Prostate gland (tissue), 2 donors: ENCODE measurements at regions not wholly inside any gene's neighbourhood (a gene's known extent, or its start where the extent isn't known, plus 50 kb on each side); places are given as distances from the start of the nearest gene placed in this dataset.

ENCODE experiments used
- DNase-seq: peaks from one replicate; pipeline ENCODE4 v3.0.0-alpha.2; 2019; ENCODE audit warnings: low spot score
- H3K27ac ChIP-seq, 2 donors: fragments of 200-600 bp; sonication (generic); 2 replicates each; pipeline ENCODE4 v1.5.1; 2017 to 2019
- H3K27me3 ChIP-seq: fragments of 200-600 bp; sonication (generic); replicated peaks from 2 replicates; pipeline ENCODE4 v1.5.1; 2019; ENCODE audit not compliant: insufficient read depth
- H3K36me3 ChIP-seq, 2 donors: fragments of 200-600 bp; sonication (generic); 1 replicate in 1 of 2; 2 replicates in 1 of 2; pipeline versions ENCODE4 v1.5.1 to v1.8.1; 2017 to 2019
- H3K4me1 ChIP-seq: fragments of 200-600 bp; sonication (generic); replicated peaks from 2 replicates; pipeline ENCODE4 v1.5.1; 2019
- H3K4me3 ChIP-seq, 2 donors: fragments of 200-600 bp; sonication (generic); 2 replicates each; pipeline ENCODE4 v1.5.1; 2017 to 2019
- H3K9me3 ChIP-seq: fragments of 200-600 bp; sonication (generic); 2 replicates; pipeline ENCODE4 v1.5.1; 2017
- CTCF ChIP-seq, 4 experiments: fragments of 200-600 bp in 2 of 4; fragments of 450-650 bp in 2 of 4; sonication (generic) in 2 of 4; IDR thresholded peaks; 1 replicate in 3 of 4; 2 replicates in 1 of 4; pipeline ENCODE4 v1.5.1; 2016 to 2019; ENCODE audit warnings: antibody characterized with exemption in 4 of 4, mild to moderate bottlenecking in 2 of 4, moderate library complexity in 2 of 4
- POLR2A ChIP-seq: fragments of 450-650 bp; IDR thresholded peaks from one replicate; pipeline ENCODE4 v1.6.1; 2016; ENCODE audit warnings: antibody characterized with exemption, mild to moderate bottlenecking
- POLR2AphosphoS5 ChIP-seq: sonication (generic); formaldehyde crosslinking; IDR thresholded peaks from one replicate; pipeline ENCODE4 v1.6.1; 2017; ENCODE audit warnings: antibody characterized with exemption
- WGBS: methylation state at CpG from one replicate; pipeline ENCODE4 v1.1.5; 2018; 5-methylcytosine and 5-hydroxymethylcytosine counted together
- intact Hi-C: fragments of 100-400 bp; cut with DNase I; formaldehyde crosslinking; loops from one replicate; pipeline ENCODE4 v1.14.2; 2022

- TF ChIP-seq CTCF (IDR thresholded peaks at IDR 0.05) = no peak
- no peak for TF ChIP-seq POLR2A
- TF ChIP-seq POLR2AphosphoS5 = peak; percentile 6
- WGBS = 61% methylated on average over 21 of the region's 22 CpGs
- Histone ChIP-seq H3K27me3 (no peaks in the 10 kb centered on the region), H3K4me1 (no peaks in the 10 kb centered on the region), H3K36me3 (peaks cover 6 to 12% of the 10 kb centered on the region in 2 donors), H3K4me3 (no peak overlapping the region), H3K27ac (peak overlapping the region in 1 of 2 donors; percentile 30), H3K9me3 (no peaks in the 10 kb centered on the region)
- DNase-seq = no peak
- intact Hi-C loops = no loop called here
These were observed 134.1 kb downstream of the NCOR2 start for GRCh38 chr12:124433147-124433874.

GRCh38 chr12:124432376-124432775 lies 135.0 kb downstream of the NCOR2 start:
- H3K36me3 ChIP-seq = peaks cover 6 to 12% of the 10 kb centered on the region in 2 donors
- H3K4me1 ChIP-seq = no peaks in the 10 kb centered on the region
- no peaks in the 10 kb centered on the region for H3K9me3 ChIP-seq
- H3K27ac ChIP-seq = peak overlapping the region in 1 of 2 donors; percentile 30
- no peaks in the 10 kb centered on the region for H3K27me3 ChIP-seq
- TF ChIP-seq POLR2A (no peak), CTCF (IDR thresholded peaks at IDR 0.05) (no peak), POLR2AphosphoS5 (no peak)
- intact Hi-C loops = no loop called here
- no peak for DNase-seq
- WGBS = 78% methylated on average over 8 of the region's 8 CpGs
- H3K4me3 ChIP-seq = no peak overlapping the region

- Histone ChIP-seq H3K27ac (peak overlapping the region in 1 of 2 donors; percentile 30), H3K9me3 (no peaks in the 10 kb centered on the region), H3K36me3 (peaks cover 6 to 12% of the 10 kb centered on the region in 2 donors), H3K4me1 (no peaks in the 10 kb centered on the region), H3K4me3 (no peak overlapping the region), H3K27me3 (no peaks in the 10 kb centered on the region)
- intact Hi-C loops = no loop called here
- DNase-seq = no peak
- 84% methylated on average over 7 of the region's 8 CpGs for WGBS
- no peak for TF ChIP-seq CTCF (IDR thresholded peaks at IDR 0.05)
- TF ChIP-seq POLR2A = no peak
- no peak for TF ChIP-seq POLR2AphosphoS5
These were observed 135.4 kb downstream of the NCOR2 start for GRCh38 chr12:124431971-124432370.

- Histone ChIP-seq H3K4me3 (no peak overlapping the region), H3K27ac (no peak overlapping the region), H3K36me3 (peaks cover 6 to 18% of the 10 kb centered on the region in 2 donors), H3K4me1 (no peaks in the 10 kb centered on the region), H3K9me3 (no peaks in the 10 kb centered on the region), H3K27me3 (no peaks in the 10 kb centered on the region)
- TF ChIP-seq POLR2AphosphoS5 (no peak), CTCF (IDR thresholded peaks at IDR 0.05) (no peak), POLR2A (no peak)
- WGBS = 91% methylated on average over 23 of the region's 23 CpGs
- intact Hi-C loops = no loop called here
- DNase-seq = no peak
These were observed 135.6 kb downstream of the RFLNA start for GRCh38 chr12:124430491-124430890.

GRCh38 chr12:124429535-124429934 lies 134.6 kb downstream of the RFLNA start:
- H3K4me3 ChIP-seq = no peak overlapping the region
- no peaks in the 10 kb centered on the region for H3K9me3 ChIP-seq
- H3K27me3 ChIP-seq = no peaks in the 10 kb centered on the region
- no peak for DNase-seq
- WGBS = 91% methylated on average over 13 of the region's 15 CpGs
- H3K4me1 ChIP-seq = no peaks in the 10 kb centered on the region
- peak overlapping the region in 1 of 2 donors; percentile 50 for H3K27ac ChIP-seq
- TF ChIP-seq POLR2A (no peak), POLR2AphosphoS5 (no peak), CTCF (IDR thresholded peaks at IDR 0.05) (no peak)
- H3K36me3 ChIP-seq = peaks cover 6 to 21% of the 10 kb centered on the region in 2 donors
- intact Hi-C loops = no loop called here
